HG03196 (cell line): ENCODE measurements at regions not wholly inside any gene's neighbourhood (a gene's known extent, or its start where the extent isn't known, plus 50 kb on each side); places are given as distances from the start of the nearest gene placed in this dataset.
"Not testable (repeated sequence)": the region's sequence is repeated elsewhere in the genome, so short reads cannot be mapped to it uniquely, and the experiment has no call there.

Source experiments
- ATAC-seq: cut with Tn5 transposase; IDR thresholded peaks from one replicate; pipeline ENCODE4 v1.9.1; 2021; ENCODE audit not compliant: unreplicated experiment

DNA sequence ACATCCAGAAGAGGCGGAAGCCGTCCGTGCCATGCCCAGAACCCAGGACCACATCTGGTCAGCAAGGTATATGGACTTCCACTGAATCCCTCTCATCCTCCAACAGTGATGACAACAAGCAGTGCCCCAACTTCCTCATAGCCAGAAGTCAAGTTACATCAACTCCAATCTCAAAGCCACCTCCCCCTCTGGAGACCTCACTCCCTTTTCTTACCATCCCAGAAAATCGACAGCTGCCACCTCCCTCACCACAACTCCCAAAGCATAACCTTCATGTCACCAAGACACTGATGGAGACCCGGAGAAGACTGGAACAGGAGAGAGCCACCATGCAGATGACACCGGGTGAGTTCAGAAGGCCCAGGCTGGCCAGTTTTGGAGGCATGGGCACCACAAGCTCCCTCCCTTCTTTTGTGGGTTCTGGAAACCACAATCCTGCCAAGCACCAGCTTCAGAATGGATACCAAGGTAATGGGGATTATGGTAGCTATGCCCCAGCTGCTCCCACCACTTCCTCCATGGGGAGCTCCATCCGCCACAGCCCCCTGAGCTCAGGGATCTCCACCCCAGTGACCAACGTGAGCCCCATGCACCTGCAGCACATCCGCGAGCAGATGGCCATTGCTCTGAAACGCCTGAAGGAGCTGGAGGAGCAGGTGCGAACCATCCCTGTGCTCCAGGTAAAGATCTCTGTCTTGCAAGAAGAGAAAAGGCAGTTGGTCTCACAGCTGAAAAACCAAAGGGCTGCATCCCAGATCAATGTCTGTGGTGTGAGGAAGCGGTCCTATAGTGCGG is 130.3 kb upstream of the DMRT1 start:
- ATAC-seq: no peak

DNA sequence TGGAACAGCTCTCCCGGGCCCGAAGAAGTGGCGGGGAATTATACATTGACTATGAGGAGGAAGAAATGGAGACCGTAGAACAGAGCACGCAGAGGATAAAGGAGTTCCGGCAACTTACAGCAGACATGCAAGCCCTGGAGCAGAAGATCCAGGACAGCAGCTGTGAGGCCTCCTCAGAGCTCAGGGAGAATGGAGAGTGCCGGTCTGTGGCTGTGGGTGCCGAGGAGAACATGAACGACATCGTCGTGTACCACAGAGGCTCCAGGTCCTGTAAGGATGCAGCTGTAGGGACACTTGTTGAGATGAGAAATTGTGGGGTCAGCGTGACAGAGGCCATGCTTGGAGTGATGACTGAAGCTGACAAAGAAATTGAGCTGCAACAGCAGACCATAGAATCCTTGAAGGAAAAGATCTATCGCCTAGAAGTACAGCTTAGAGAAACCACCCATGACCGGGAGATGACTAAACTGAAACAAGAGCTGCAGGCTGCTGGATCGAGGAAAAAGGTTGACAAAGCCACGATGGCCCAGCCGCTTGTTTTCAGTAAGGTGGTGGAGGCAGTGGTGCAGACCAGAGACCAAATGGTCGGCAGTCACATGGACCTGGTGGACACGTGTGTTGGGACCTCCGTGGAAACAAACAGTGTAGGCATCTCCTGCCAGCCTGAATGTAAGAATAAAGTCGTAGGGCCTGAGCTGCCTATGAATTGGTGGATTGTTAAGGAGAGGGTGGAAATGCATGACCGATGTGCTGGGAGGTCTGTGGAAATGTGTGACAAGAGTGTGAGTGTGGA is 129.5 kb upstream of the DMRT1 start:
- ATAC-seq: no peak

DNA sequence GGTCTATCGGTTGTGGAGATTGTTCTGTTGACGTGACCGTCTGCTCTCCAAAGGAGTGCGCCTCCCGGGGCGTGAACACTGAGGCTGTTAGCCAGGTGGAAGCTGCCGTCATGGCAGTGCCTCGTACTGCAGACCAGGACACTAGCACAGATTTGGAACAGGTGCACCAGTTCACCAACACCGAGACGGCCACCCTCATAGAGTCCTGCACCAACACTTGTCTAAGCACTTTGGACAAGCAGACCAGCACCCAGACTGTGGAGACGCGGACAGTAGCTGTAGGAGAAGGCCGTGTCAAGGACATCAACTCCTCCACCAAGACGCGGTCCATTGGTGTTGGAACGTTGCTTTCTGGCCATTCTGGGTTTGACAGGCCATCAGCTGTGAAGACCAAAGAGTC is 128.9 kb upstream of the DMRT1 start:
- no peak for ATAC-seq

DNA sequence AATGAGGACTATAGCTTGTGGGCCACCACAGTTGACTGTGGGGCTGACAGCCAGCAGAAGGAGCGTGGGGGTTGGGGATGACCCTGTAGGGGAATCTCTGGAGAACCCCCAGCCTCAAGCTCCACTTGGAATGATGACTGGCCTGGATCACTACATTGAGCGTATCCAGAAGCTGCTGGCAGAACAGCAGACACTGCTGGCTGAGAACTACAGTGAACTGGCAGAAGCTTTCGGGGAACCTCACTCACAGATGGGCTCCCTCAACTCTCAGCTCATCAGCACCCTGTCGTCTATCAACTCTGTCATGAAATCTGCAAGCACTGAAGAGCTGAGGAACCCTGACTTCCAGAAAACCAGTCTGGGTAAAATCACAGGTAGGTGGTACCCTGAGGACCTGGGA is 128.4 kb upstream of the DMRT1 start:
- no peak for ATAC-seq

DNA sequence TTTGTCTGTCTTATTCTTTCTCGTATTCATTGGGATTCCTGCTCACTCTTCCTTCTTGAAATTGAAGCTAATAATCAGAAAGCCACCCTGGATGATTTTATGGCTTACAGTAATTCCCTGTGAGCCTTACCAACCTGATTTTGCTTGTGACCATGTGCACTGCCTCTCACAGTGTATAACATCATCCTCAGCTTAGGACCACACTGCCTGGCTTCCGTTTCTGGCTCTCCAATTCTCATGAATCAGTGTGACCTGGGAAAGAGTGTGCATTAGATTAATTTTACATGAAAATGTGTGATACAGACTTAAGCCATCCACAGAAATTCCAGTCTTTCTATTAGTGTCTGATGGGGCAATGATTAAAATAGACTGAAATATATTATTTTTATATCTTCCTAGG is 126.8 kb upstream of the DMRT1 start:
- ATAC-seq: no peak

DNA sequence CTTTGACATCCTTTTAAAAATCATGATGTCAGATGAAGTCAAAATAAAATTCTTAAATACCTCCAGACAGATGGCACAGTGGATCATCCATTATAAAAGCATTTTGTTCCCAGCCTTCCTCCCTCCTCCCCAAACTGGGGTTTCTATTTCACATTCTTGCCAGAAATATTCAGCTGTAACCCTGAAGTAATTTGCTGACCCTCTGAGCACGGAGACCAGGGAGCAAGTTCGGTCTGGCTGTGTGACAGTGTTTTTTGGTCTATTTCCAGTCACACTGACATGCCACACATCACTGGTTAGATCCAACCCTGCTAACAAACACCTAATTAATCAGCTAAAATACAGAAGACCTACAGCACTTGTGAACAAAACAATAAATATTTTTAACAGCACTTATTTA is 126.2 kb upstream of the DMRT1 start:
- ATAC-seq: no peak

DNA sequence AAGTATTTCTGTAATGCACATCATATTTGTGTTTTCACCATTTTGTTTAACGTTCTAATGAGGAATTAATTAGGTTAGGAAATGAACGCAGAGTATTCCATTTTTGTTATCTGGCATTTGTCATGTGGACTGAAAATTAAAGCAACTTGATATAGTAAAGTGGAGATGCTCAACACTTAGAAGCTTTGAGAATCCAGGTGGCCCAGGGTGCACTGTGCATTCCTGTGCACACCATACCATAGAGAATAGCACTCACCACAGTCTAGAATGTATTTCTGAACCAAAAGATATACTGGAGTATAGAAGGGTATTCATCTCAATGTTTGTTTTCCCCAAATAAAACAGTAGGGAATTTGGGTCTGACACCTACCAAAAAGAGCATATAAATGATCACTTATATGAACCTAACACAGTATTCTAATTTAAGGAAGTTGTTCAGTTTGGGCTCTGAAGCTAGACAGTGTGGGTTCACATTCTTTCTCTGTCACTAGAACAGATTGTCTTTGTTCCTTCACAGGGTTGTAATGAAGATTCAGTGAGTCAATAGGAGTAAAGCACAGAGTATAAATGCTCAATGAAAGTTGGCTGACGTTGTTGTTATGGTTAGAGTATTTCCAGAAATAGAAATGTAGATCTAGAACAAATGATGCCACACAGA is 125.6 kb upstream of the DMRT1 start:
- ATAC-seq: no peak

DNA sequence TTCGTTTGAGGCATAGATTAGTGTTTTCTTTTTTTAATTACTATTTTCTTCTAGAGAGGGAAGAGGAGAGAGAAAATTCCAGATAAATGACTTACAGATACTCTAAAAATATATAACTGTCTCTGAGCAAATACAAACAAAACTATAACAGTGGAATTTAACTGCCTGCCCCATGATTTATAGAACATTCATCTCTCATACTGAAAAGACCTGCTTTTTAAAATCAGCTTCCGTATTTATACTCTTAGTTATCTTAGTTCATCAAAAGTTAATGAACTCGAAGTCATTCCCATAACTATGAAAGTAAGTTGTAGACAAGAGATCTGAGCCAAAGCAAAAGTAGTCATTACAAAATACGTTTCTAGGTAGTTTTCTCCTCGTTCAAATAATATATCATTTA is 123.8 kb upstream of the DMRT1 start:
- no peak for ATAC-seq

DNA sequence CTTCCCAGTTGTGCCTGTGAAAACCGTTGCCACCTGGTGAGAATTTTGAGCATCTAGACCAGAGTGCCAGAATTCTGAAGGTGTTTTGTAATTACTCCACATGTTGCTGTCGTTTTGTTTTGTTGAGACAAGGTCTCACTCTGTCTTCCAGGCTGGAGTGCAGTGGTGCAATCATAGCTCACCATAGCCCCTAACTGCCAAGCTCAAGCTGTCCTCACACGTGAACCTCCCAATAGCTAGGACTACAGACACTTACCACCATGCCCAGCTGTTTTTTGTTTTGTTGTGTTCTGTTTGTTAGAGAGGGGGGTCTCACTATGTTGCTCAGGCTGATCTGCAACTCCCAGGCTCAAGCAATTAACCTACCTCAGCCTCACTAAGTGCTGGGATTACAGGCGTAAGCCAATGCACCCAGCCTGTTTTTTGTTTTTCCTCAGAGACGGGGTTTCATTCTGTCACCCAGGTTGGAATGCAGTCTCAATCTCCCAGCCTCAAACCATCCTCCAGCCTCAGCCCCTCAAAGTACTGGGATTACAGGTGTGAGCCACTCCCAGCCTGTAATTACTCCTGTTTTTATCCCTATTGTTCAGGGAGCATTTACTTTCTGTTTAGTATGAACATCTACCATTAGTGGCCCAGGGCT is 121.1 kb upstream of the DMRT1 start:
- no peak for ATAC-seq

DNA sequence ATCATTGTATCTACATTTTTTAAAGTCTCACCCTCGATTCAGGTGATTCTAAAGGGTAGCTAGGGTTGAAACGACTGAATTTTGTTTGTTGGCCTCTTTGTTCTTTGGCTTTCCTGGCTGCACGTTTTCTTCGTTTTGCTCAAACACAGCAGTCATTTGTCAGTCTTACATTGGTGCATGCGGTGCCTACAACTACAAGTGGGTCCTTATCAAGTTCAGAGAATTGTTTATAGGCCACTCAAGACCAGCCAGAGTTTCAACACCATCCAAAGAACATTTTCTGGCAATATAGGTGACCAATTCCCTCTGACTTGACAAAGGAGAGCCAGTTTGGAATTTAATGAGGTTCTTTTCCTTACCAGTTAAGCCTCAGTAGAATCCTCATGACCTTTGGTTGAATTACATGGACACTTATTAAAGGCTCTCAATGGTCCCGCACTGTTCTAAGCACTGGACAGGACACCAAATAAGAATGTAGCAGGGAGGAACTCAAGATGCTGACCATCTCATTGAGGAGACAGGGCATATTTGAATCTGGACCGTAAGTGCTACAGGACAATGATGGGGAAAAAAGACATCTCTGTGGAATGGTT is 119.0 kb upstream of the DMRT1 start:
- no peak for ATAC-seq

DNA sequence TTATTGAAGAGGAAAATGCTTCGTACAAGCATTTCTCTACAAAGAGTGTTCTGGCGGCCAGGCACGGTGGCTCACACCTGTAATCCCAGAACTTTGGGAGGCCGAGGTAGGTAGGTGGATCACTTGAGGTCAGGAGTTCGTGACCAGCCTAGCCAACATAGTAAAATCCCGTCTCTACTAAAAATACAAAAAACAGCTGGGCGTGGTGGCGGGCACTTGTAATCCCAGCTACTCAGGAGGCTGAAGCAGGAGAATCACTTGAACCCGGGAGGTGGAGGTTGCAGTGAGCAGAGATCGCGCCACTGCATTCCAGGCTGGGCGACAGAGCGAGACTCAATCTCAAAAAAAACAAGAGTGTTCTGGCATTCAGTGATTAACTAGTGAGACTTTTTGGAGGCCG is 117.0 kb upstream of the DMRT1 start:
- not testable (repeated sequence) for ATAC-seq

DNA sequence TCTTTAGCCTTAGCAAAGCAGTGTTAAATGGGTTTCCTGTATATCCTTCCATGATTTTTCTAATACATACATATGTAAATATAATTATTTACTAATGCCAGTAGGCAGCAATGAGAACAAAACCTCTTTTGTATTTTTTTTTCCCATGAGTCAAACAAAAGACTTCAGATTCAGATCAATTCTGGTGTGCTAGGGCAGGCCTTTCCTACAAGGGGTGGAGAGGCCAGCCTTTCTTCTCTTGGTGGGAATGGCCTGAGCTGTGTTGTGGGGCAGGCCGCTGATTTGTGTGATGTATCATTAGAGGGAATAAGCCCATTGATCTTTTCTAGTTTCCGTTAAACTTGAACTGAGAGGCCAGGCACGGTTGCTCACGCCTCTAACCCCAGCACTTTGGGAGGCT is 115.5 kb upstream of the DMRT1 start:
- ATAC-seq: no peak

DNA sequence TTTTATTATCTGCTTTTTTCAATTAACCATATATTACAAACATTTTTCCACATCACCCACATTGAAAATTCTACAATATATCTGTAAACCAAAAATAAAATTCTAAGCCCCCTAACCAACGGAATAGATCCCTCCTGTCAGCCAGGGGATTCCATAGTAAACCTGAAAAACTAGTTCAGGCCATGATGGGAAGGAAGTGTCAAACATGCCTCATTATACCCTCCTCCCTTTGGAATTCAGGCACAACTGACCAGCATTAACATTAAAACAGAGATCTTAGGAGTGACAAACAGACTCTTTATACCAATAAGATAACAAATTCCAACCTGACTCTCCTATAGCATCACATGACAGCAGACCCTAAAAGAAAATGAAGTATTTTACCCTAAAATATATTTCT is 113.7 kb upstream of the DMRT1 start:
- ATAC-seq: no peak

DNA sequence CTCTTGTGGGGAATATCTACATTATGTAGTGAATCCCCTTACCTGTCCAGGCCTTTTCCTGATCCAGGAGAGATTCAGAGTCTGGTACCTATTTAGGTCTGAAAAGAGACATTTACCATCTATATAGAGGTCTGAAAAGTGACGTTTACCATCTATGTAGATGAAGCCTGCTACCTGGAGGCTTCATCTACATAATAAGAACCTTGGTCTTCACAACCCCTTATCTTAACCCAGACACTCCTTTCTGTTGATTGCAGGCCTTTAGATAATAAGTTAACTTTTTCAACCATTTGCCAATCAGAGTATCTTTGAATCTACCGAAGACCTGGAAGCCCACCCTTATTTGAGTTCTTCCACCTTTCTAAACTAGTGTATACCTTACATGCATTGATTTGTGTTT is 113.0 kb upstream of the DMRT1 start:
- ATAC-seq: no peak

DNA sequence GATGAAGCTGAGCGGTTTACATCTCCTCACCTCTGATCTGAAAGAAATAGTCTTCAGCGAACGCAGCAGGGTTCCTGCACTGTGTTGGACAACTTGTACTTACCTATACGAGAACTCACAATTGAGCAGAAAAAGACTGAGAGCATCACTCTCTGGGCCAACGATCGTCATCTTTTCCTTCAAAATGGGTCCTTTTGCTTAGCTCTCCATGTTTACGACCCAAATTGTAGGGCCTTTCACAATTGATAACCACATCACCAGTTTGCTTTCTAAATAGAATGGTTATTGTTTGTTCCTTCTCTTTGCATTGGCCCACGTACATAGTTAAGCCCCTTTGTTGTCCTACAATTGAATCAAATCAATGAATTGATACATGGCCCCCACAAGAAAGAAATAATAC is 110.0 kb upstream of the DMRT1 start:
- ATAC-seq: no peak

DNA sequence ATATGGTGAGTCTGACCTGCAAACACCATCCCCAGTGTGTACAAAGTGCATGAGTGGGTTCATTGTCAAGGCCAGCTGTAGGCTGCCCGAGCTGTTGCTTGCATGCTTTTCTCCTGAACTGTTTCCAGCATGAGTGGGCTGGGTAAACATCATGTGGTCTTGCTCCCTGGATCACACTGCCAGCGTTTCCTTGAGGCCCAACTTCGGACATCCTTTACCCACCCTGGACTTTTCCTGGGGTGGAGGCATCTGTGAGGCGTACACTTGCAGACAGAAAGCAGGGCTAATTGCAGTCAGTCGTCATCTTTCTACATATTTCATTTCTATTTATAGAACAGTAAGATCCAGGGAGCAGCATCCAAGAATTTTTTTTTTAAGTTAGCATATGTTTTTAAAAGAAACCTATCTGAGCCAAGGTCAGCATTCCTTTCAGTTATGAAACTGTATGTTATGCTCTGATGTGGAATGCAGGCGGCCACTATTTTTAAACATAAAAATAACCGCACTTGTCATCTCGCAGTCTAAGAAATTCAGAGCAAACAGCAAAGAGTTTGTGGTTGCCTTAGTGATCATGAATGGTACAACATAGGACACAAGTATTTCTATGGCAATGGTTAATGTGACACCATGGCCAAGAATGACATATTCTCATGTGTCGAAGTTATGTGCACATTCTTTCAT is 106.5 kb upstream of the DMRT1 start:
- ATAC-seq: no peak

DNA sequence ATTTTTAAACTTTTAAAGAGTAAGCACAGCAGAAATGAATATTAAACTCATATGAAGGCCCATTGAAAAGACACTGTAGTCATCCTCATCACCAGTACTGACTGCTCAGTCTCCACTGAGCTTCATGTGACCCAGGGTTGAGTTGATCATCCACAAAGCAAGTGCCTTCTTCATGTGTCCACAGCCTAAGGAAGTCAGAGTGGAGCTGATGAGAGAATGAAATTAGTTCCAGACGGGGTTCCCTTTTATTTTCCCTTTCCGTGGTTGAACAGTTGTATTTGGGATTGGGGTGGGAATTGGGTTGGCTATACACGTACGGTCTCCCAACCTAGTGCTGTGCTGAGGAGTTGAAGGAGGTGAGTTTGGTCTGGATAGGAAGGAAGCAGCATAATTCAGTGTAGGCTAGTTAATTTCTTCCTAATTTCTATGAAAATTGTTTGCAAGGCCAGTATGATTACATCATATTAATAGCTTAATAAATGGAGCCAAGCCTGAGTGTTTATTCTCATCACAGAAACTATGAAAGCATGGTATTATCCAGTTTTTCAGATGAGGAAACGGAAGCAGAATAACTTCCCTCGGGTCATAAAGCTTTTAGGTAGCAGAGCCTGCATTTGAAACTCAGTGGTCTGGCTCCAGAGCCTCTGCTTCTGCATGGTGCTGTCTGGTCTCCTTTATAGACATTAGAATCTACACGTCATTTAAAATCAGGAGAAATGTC is 103.9 kb upstream of the DMRT1 start:
- no peak for ATAC-seq

DNA sequence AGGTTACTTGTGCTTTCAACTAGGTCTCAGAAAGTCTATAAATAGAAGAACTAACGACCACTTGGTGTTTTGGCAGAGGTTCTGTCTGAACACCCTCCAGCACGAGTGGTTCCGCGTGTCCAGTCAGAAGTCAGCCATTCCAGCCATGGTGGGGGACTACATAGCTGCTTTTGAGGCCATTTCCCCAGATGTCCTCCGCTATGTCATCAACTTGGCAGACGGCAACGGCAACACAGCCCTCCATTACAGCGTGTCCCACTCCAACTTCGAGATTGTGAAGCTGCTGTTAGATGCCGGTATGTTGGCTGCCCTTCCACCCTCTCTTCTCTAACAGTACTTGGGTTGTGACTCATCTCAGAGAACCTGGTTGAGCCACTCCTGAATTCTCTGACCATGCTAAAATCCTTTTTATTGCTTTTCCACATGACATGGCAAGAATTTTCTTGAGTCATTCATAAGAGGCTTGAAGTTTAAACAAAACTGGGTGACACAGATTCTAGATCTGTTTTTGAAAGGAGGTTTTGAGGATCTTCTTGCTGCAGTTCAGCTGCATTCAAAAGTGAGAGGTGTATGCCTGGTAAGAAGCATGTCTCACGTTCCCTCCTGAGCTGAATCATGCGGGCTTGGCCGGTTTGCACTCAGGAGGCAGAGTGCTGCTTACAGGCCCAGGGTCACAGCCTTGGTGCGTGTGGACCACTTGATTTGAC is 103.1 kb upstream of the DMRT1 start:
- no peak for ATAC-seq

DNA sequence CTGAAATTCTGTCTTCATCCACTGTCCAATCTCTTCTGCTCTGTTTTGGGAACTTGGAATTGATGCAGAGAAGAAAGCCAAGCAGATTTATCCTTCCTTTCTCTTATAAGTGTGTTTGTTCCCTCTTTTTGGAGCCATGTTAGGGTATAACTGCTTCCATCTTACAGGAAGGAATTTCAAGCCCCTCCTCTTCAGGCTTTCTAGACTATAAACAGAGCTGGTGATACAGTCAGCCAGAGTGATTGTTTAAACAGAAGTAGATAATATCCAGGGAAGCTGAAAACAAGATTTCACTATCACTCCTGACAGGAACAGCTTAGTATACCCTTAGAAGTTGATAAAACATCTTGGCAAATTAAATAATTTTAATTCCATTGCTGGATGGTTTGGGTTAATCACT is 102.1 kb upstream of the DMRT1 start:
- no peak for ATAC-seq
